HG03159 (cell line): ENCODE measurements at regions not wholly inside any gene's neighbourhood (a gene's known extent, or its start where the extent isn't known, plus 50 kb on each side); places are given as distances from the start of the nearest gene placed in this dataset.

Source experiments
- ATAC-seq: cut with Tn5 transposase; IDR thresholded peaks from one replicate; pipeline ENCODE4 v1.9.1; 2021; ENCODE audit warnings: mild to moderate bottlenecking, moderate library complexity; ENCODE audit not compliant: unreplicated experiment

DNA sequence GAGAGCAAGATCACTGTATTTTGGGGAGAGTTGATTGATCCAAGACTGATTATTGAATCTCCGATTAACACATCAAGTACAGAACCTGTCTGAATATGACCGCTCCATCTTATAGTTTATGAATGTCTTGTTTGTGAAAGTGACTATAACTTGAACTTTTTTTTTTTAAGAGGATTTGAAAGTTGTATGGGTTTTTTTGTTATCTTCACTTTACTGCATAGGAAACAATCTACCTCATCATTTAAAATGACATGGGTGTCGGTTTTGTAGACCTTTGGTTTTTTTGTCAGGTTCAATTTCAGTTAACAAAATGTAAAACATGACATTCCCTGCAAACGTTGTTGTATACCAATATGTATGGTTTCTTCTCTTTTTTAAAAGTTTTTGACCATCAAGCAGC lies 103.0 kb upstream of the NUDT6 start:
- no peak for ATAC-seq

DNA sequence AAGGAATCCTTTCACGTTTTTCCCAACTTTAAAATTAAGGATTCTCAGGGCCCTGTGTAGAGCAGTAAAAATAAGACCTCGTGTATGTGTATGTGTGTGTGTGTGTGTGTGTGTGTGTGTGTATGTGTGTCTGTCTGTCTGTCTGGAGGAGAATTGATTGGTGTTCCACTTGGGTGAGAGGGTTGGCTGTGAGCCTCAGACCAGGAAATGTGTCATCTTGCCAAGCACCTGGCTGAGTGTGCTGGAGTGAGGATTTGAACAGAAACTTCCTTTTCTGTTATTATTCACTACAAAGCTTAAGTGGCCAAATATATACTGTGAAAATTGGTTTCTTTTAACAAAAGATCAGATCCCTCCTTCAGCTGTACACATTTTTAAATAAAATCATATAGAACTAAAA lies 103.6 kb upstream of the NUDT6 start:
- peak; percentile 51 for ATAC-seq

- ATAC-seq, result no peak
Measured at GRCh38 chr4:123031664-123032063, 109.3 kb upstream of the NUDT6 start.

DNA sequence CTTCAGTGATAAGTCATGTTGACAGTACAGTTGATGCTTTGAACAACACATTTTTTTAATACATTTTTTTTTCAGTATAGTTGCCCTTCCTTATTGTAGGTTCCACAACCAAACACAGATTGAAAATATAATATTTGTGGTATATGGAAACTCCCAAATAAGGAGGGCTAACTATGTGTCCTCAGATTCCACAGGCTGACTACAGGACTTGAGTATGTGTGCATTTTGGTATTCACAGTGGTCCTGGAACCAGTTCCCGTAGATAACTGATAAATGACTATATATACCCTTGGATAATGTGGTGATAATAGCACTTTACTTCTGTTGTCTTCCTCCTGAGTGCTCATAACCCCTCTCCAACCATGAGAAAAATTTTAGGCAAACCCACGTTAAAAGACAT lies 111.6 kb upstream of the NUDT6 start:
- no peak for ATAC-seq

- no peak for ATAC-seq
Measured at GRCh38 chr4:123035239-123035638, 112.8 kb upstream of the NUDT6 start.

GRCh38 chr4:123037804-123038203 lies 115.4 kb upstream of the NUDT6 start:
- no peak for ATAC-seq

GRCh38 chr4:123042095-123042494 lies 119.7 kb upstream of the NUDT6 start:
- no peak for ATAC-seq

DNA sequence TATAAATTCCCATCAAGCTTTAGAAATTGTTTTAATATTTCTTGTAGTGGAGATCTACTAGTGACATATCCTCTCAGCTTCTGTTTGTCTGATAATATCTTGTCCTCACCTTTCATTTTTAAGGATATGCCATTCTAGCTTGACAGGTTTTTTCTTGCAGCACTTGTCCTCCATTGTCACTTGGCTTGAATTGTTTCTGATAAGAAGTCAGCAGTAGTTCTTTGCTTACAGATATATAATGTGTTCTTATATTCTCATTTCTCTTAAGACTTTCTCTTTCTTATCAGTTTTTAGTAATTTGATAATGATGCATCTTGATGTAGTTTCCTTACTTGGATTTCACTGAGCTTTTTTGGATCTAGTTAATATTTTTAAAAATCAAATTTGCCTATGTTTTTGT lies 120.6 kb upstream of the NUDT6 start:
- ATAC-seq, result no peak

- no peak for ATAC-seq
Measured at GRCh38 chr4:123043793-123044425, 121.5 kb upstream of the NUDT6 start.

DNA sequence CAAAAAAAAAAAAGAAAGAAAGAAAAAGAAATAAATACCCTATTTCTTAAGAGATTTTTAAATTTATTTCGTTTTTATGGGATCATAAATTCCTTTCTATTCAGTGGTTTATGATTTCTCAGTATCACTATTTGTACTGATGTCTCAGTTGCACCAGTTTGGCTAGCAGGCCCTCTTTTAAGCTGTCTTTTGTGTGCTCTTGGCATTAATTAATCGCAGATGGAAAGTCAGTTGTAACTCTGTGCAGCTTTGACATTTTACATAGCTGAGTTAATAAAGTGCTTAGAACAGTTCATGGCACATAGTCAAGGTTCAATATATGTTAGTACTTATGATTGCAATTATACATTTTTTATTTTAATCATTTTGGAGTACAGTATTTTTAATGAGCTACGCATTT lies 123.7 kb upstream of the NUDT6 start:
- ATAC-seq, result no peak

DNA sequence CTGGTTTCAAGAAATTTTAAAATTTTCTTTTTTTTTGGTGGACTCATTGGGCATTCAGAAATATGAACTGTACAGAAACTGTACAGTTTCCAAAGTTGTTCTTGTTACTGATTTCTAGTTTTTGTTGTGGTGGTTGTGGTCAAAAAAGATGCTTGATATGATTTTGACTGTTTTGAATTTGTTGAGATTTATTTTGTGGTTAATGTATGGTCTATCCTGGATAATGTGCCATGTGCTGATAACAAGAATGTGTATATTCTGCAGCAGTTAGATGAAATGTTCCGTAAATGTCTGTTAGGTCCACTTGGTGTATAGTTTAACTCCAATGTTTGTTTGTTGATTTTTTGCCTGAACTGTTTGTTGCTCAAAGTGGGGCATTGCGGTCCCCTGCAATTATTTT lies 127.6 kb upstream of the NUDT6 start:
- ATAC-seq, result no peak

- ATAC-seq, result no peak
Measured at GRCh38 chr4:123052007-123052406, 129.6 kb upstream of the NUDT6 start.

DNA sequence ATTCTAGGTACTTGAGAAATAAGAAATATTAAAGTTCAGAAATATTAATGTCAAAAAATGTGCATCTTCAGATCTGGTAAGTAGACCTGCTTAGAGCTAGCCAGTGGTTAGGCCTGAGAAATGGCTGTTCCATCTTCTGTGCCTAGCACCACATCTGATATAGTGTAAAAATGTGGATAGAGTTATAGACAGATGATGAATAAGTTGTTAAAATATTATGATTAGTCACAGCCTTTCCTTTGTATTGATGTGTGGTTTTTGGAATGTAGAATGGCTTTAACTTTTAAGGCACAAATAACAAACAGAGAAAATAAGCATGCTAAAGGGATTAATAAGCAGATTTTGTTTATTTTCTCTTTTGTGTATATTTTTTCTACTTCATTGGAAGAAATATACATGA lies 133.5 kb upstream of the NUDT6 start:
- ATAC-seq, result no peak

DNA sequence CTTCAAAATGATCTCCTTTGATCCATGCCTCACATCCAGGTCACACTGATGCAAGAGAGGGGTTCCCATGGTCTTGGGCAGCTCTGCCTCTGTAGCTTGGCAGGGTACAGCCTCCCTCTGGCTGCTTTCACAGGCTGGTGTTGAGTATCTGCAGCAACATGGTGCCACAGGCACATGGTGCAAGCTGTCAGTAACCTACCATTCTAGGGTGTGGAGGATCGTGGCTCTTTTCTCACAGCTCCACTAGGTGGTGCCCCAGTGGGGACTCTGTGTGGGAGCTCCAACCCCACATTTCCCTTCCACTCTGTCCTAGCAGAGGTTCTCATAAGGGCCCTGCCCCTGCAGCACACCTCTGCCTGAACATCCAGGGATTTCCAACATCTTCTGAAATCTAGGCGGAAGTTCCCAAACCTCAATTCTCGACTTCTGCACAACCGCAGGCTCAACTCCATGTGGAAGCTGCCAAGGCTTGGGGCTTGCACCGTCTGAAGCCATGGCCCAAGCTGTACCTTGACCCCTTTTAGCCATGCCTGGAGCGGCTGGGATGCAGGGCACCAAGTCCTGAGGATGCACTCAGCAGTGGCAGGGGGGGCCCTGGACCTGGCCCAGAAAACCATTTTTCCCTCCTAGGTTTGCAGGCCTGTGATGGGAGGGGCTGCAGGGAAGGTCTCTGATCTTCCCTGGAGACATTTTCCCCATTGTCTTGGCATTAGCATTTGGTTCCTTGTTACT lies 137.8 kb upstream of the NUDT6 start:
- ATAC-seq, result no peak

GRCh38 chr4:123064390-123064789 lies 142.0 kb upstream of the NUDT6 start:
- ATAC-seq, result no peak

GRCh38 chr4:123068081-123068480 lies 145.7 kb upstream of the NUDT6 start:
- ATAC-seq, result no peak

- no peak for ATAC-seq
Measured at GRCh38 chr4:123072060-123072459, 149.7 kb upstream of the NUDT6 start.

GRCh38 chr4:123073650-123074049 lies 151.3 kb upstream of the NUDT6 start:
- peak; percentile 66 for ATAC-seq

DNA sequence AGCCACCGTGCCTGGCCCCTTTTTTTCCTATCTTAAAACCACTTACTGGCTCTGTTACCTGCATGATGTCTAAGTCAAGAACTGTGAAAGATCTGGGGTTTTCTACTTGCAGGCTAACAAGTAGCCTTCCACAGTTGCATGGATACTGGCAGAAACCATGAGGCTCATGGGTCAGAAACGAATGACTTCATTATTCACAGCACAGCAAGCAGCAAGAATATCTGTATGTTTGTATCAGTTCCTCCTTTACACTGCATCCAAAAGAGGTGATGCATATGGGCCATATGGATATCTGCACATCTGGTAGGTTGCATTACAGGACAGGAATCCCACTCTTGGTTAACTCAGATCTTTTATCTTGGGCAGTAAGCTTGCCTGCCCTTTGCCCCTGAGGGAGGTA lies 154.9 kb upstream of the NUDT6 start:
- ATAC-seq, result peak; percentile 50

GRCh38 chr4:123081971-123082370 lies 159.6 kb upstream of the NUDT6 start:
- no peak for ATAC-seq

DNA sequence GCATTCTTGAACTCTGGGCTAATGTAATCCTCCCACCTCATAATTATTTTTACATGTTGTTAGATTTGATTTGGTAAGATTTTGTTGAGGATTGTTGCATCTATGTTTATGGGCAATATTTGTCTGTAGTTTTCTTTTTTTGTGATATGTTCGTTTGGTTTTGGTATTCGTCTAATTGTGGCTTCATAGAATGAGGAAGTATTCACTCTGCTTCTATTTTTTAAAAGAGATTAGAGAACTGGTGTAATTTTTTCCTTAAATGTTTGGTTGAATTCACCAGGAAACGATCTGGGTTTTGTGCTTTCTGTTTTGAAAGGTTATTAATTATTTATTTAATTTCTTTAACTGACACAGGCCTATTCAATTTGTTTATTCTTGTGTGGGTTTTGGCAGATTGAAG lies 161.2 kb upstream of the NUDT6 start:
- no peak for ATAC-seq

DNA sequence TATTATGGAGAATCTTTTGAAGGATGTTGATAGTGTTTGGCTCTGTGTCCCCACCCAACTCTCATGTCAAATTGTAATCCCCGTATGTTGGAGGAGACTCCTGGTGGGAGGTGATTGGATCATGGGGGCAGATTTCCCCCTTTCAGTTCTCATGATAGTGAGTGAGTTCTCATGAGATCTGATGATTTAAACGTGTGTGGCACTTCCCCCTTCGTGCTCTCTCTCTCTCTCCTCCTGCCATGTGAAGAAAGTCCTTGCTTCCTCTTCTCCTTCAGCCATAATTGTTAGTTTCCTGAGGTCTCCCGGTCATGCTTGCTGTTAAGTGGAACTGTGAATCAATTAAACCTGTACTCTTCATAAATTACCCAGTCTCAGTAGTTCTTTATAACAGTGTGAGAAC lies 166.1 kb upstream of the NUDT6 start:
- no peak for ATAC-seq

DNA sequence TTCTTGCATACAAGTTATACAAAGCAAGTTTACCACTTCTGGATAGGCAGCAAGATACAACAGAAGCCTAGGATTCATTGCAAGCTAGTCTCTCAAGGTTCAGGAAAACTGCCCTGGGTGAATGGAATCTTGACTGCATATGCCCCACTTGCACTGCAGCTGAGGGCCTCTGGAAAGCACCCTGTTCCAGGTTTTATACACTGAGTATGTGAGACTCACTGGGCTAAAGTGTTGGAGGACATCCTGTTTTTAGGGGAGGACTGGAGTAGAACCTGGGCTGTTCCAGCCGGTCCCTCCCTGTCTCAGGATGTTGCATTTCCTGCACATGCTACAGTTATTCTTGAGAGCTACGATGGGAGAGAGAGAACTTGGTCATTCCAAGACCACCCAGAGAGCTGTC lies 168.5 kb upstream of the NUDT6 start:
- no peak for ATAC-seq
